DOHH2 (cell line): ENCODE measurements at regions not wholly inside any gene's neighbourhood (a gene's known extent, or its start where the extent isn't known, plus 50 kb on each side); places are given as distances from the start of the nearest gene placed in this dataset.

Experiments used
- H3F3A ChIP-seq: fragments of 200-600 bp; sonication (generic), shearing (Covaris generic); 2 replicates; pipeline ENCODE4 v1.6.0; 2016; ENCODE audit warnings: antibody characterized with exemption, mild to moderate bottlenecking; ENCODE audit not compliant: control insufficient read depth, insufficient read depth
- H3K27ac ChIP-seq: fragments of 200-600 bp; sonication (generic); 2 replicates; pipeline ENCODE4 v1.5.1; 2014; ENCODE audit warnings: low read depth, mild to moderate bottlenecking, low read length, moderate library complexity
- H3K27me3 ChIP-seq: fragments of 200-600 bp; sonication (generic); 2 replicates; pipeline ENCODE4 v1.6.1; 2014; ENCODE audit warnings: mild to moderate bottlenecking, low read length, mixed read lengths; ENCODE audit not compliant: control insufficient read depth
- H3K36me3 ChIP-seq: fragments of 200-600 bp; sonication (generic); 2 replicates; pipeline ENCODE4 v1.6.1; 2014; ENCODE audit warnings: mild to moderate bottlenecking, low read length, moderate library complexity, mixed read lengths; ENCODE audit not compliant: control insufficient read depth
- H3K4me1 ChIP-seq: fragments of 200-600 bp; sonication (generic); 2 replicates; pipeline ENCODE4 v1.6.1; 2014; ENCODE audit warnings: mild to moderate bottlenecking, low read length, mixed read lengths; ENCODE audit not compliant: control insufficient read depth
- H3K4me2 ChIP-seq: fragments of 200-600 bp; sonication (generic); 2 replicates; pipeline ENCODE4 v1.6.0; 2014; ENCODE audit warnings: mild to moderate bottlenecking, low read length, moderate library complexity
- H3K4me3 ChIP-seq: fragments of 200-600 bp; sonication (generic); 2 replicates; pipeline ENCODE4 v1.5.1; 2014; ENCODE audit warnings: mild to moderate bottlenecking, low read length, mixed read lengths
- H3K79me2 ChIP-seq: fragments of 200-600 bp; sonication (generic); 2 replicates; pipeline ENCODE4 v1.6.1; 2014; ENCODE audit warnings: mild to moderate bottlenecking, low read length, mixed read lengths; ENCODE audit not compliant: control insufficient read depth
- H3K9me2 ChIP-seq: fragments of 200-600 bp; sonication (generic); replicated peaks from 2 replicates; pipeline ENCODE4 v1.6.1; 2014; ENCODE audit warnings: mild to moderate bottlenecking, low read length, mixed read lengths; ENCODE audit not compliant: control insufficient read depth
- H3K9me3 ChIP-seq: fragments of 200-600 bp; sonication (generic); 2 replicates; pipeline ENCODE4 v1.6.1; 2014; ENCODE audit warnings: antibody characterized with exemption, low read length, mixed read lengths; ENCODE audit not compliant: control insufficient read depth, insufficient read depth
- H4K20me1 ChIP-seq: fragments of 200-600 bp; sonication (generic); 2 replicates; pipeline ENCODE4 v1.6.0; 2014; ENCODE audit warnings: low read depth, mild to moderate bottlenecking, antibody characterized with exemption, low read length, moderate library complexity; ENCODE audit not compliant: control insufficient read depth, insufficient read depth
- CTCF ChIP-seq: fragments of 200-600 bp; sonication (generic); IDR thresholded peaks from one replicate; pipeline ENCODE4 v1.5.1; 2014; ENCODE audit warnings: antibody characterized with exemption, mild to moderate bottlenecking, low read depth, low read length; ENCODE audit not compliant: poor library complexity, severe bottlenecking
- EZH2phosphoT487 ChIP-seq: fragments of 200-600 bp; sonication (generic); IDR thresholded peaks from 2 replicates; pipeline ENCODE4 v1.6.1; 2017; ENCODE audit warnings: borderline replicate concordance, mild to moderate bottlenecking, antibody characterized with exemption, low read length, moderate library complexity, mixed read lengths

- Histone ChIP-seq H4K20me1 (no peaks in the 10 kb centered on the region), H3K9me3 (peaks cover 5% of the 10 kb centered on the region; the same call in 1 of the 2 replicates), H3K9me2 (no peaks in the 10 kb centered on the region), H3K27me3 (no peaks in the 10 kb centered on the region), H3K36me3 (peaks cover 27% of the 10 kb centered on the region), H3K79me2 (0 out of 2 replicates have a peak, but pooled peaks cover 4% of the 10 kb centered on the region), H3K27ac (no peak overlapping the region), H3K4me3 (no peak overlapping the region), H3F3A (no peaks in the 10 kb centered on the region; the same call in 1 of the 2 replicates), H3K4me2 (no peak overlapping the region), H3K4me1 (peaks cover 53% of the 10 kb centered on the region)
- TF ChIP-seq EZH2phosphoT487 (no peak), CTCF (no peak)
These were observed 135.8 kb upstream of the AKIRIN2 start for GRCh38 chr6:87837876-87838275.

DNA sequence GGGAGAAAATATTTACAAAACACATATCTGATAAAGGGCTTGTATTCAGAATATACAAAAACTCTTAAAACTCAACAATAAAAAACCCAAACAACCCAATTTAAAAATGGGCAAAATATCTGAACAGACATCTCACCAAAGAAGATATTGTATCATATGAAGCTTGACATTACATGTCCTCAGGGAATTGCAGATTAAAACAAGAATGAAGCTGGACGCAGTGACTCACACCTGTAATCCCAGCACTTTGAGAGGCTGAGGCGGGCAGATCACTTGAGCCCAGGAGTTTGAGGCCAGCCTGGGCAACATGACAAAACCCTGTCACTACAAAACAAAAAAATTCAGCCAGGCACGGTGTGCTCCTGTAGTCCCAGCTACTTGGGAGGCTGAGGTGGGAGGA is 135.4 kb upstream of the AKIRIN2 start:
- no peaks in the 10 kb centered on the region for H3K9me2 ChIP-seq
- H3K4me1 ChIP-seq, result peaks cover 57% of the 10 kb centered on the region
- no peaks in the 10 kb centered on the region; the same call in 1 of the 2 replicates for H3F3A ChIP-seq
- H3K27ac ChIP-seq, result no peak overlapping the region
- H3K4me2 ChIP-seq, result no peak overlapping the region
- H3K79me2 ChIP-seq, result 0 out of 2 replicates have a peak, but pooled peaks cover 6% of the 10 kb centered on the region
- no peak for TF ChIP-seq EZH2phosphoT487
- TF ChIP-seq CTCF, result no peak
- H3K36me3 ChIP-seq, result peaks cover 30% of the 10 kb centered on the region
- H3K9me3 ChIP-seq, result peaks cover 5% of the 10 kb centered on the region; the same call in 1 of the 2 replicates
- no peaks in the 10 kb centered on the region for H3K27me3 ChIP-seq
- no peak overlapping the region for H3K4me3 ChIP-seq
- no peaks in the 10 kb centered on the region for H4K20me1 ChIP-seq

- H3K4me1 ChIP-seq, result peaks cover 88% of the 10 kb centered on the region
- peak overlapping the region; percentile 62 for H3K4me3 ChIP-seq
- peaks cover 28% of the 10 kb centered on the region for H3K79me2 ChIP-seq
- no peaks in the 10 kb centered on the region for H4K20me1 ChIP-seq
- peak overlapping the region; percentile 92 for H3K27ac ChIP-seq
- peak overlapping the region; percentile 90 for H3K4me2 ChIP-seq
- peaks cover 25% of the 10 kb centered on the region for H3F3A ChIP-seq
- no peaks in the 10 kb centered on the region for H3K9me3 ChIP-seq
- H3K27me3 ChIP-seq, result no peaks in the 10 kb centered on the region
- H3K9me2 ChIP-seq, result no peaks in the 10 kb centered on the region
- H3K36me3 ChIP-seq, result peaks cover 34% of the 10 kb centered on the region
- peak; percentile 59 for TF ChIP-seq CTCF
- TF ChIP-seq EZH2phosphoT487, result no peak
These were observed 130.2 kb upstream of the AKIRIN2 start for GRCh38 chr6:87832025-87832825.
